BE2C (cell line): ENCODE measurements at regions not wholly inside any gene's neighbourhood (a gene's known extent, or its start where the extent isn't known, plus 50 kb on each side); places are given as distances from the start of the nearest gene placed in this dataset.

Experiments used
- DNase-seq: peaks from one replicate; pipeline ENCODE4 v3.0.0-alpha.2; 2020
- H3K27me3 ChIP-seq: fragments of 250-450 bp; sonication (Bioruptor Pico); 2 replicates; pipeline ENCODE4 v1.5.1; 2020; ENCODE audit warnings: mild to moderate bottlenecking
- H3K36me3 ChIP-seq: fragments of 250-450 bp; sonication (Bioruptor Pico); 2 replicates; pipeline ENCODE4 v1.5.1; 2020; ENCODE audit warnings: mild to moderate bottlenecking
- H3K4me1 ChIP-seq: fragments of 250-450 bp; sonication (Bioruptor Pico); 2 replicates; pipeline ENCODE4 v1.5.1; 2020
- H3K4me3 ChIP-seq: 2 replicates; pipeline ENCODE4 v1.5.1; 2011; ENCODE audit warnings: low read depth, low read length
- H3K9me3 ChIP-seq: fragments of 250-450 bp; sonication (Bioruptor Pico); 2 replicates; pipeline ENCODE4 v1.5.1; 2020
- TF ChIP-seq, protein P1 (sequence below): IDR thresholded peaks from 2 replicates; pipeline ENCODE4 v1.5.1; 2012; ENCODE audit warnings: mild to moderate bottlenecking, low read depth, low read length

GRCh38 chr13:37460166-37460565 lies 138.4 kb downstream of the POSTN start:
- Histone ChIP-seq H3K4me1 (no peaks in the 10 kb centered on the region), H3K36me3 (no peaks in the 10 kb centered on the region), H3K4me3 (no peak overlapping the region), H3K9me3 (no peaks in the 10 kb centered on the region), H3K27me3 (no peaks in the 10 kb centered on the region)
- TF ChIP-seq, protein P1, sequence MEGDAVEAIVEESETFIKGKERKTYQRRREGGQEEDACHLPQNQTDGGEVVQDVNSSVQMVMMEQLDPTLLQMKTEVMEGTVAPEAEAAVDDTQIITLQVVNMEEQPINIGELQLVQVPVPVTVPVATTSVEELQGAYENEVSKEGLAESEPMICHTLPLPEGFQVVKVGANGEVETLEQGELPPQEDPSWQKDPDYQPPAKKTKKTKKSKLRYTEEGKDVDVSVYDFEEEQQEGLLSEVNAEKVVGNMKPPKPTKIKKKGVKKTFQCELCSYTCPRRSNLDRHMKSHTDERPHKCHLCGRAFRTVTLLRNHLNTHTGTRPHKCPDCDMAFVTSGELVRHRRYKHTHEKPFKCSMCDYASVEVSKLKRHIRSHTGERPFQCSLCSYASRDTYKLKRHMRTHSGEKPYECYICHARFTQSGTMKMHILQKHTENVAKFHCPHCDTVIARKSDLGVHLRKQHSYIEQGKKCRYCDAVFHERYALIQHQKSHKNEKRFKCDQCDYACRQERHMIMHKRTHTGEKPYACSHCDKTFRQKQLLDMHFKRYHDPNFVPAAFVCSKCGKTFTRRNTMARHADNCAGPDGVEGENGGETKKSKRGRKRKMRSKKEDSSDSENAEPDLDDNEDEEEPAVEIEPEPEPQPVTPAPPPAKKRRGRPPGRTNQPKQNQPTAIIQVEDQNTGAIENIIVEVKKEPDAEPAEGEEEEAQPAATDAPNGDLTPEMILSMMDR: no peak
- DNase-seq: no peak

GRCh38 chr13:37457612-37458011 lies 141.0 kb downstream of the POSTN start:
- Histone ChIP-seq H3K27me3 (no peaks in the 10 kb centered on the region), H3K9me3 (no peaks in the 10 kb centered on the region), H3K36me3 (no peaks in the 10 kb centered on the region), H3K4me3 (no peak overlapping the region), H3K4me1 (no peaks in the 10 kb centered on the region)
- TF ChIP-seq, protein P1: no peak
- no peak for DNase-seq

- no peak for DNase-seq
- TF ChIP-seq, protein P1: no peak
- H3K4me1 ChIP-seq: no peaks in the 10 kb centered on the region
- H3K36me3 ChIP-seq: no peaks in the 10 kb centered on the region
- H3K4me3 ChIP-seq: no peak overlapping the region
- no peaks in the 10 kb centered on the region for H3K9me3 ChIP-seq
- no peaks in the 10 kb centered on the region for H3K27me3 ChIP-seq
Observed at GRCh38 chr13:37456506-37456905, 142.1 kb downstream of the POSTN start.

- Histone ChIP-seq H3K4me1 (no peaks in the 10 kb centered on the region), H3K9me3 (no peaks in the 10 kb centered on the region), H3K27me3 (no peaks in the 10 kb centered on the region), H3K4me3 (no peak overlapping the region), H3K36me3 (no peaks in the 10 kb centered on the region)
- no peak for DNase-seq
- TF ChIP-seq, protein P1: no peak
Observed at GRCh38 chr13:37456041-37456440, 142.5 kb downstream of the POSTN start.

GRCh38 chr13:37453246-37453645 lies 145.3 kb downstream of the POSTN start:
- DNase-seq: no peak
- no peaks in the 10 kb centered on the region for H3K27me3 ChIP-seq
- no peak overlapping the region for H3K4me3 ChIP-seq
- TF ChIP-seq, protein P1: no peak
- H3K36me3 ChIP-seq: no peaks in the 10 kb centered on the region
- H3K4me1 ChIP-seq: no peaks in the 10 kb centered on the region
- H3K9me3 ChIP-seq: no peaks in the 10 kb centered on the region

DNA sequence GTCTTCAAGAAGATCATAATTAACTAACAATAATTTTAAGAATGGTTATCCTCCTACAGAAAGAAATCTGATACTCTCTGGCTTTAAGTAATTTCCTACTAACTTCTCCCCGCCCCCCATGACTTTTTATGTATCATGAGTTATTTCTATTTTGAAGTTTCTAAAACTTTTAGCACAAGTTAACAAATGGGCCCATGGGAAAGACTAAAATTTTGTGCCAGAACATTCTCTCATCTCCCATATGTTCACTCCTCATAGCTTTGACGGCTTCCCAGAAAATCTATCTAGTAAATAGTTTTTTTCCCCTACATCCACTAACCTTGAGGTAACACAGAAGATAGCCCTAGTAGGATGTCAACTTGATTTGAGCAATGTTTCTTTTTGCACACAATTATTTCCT lies 148.3 kb downstream of the POSTN start:
- H3K9me3 ChIP-seq: no peaks in the 10 kb centered on the region
- no peaks in the 10 kb centered on the region for H3K27me3 ChIP-seq
- no peak overlapping the region for H3K4me3 ChIP-seq
- DNase-seq: no peak
- no peaks in the 10 kb centered on the region for H3K36me3 ChIP-seq
- TF ChIP-seq, protein P1: no peak
- no peaks in the 10 kb centered on the region for H3K4me1 ChIP-seq
